ENCODE measurements at regions not wholly inside any gene's neighbourhood (a gene's known extent, or its start where the extent isn't known, plus 50 kb on each side); places are given as distances from the start of the nearest gene placed in this dataset.

GRCh38 chr5:5751498-5751897 lies 329.0 kb downstream of the ICE1 start:
- TF ChIP-seq, protein P1, sequence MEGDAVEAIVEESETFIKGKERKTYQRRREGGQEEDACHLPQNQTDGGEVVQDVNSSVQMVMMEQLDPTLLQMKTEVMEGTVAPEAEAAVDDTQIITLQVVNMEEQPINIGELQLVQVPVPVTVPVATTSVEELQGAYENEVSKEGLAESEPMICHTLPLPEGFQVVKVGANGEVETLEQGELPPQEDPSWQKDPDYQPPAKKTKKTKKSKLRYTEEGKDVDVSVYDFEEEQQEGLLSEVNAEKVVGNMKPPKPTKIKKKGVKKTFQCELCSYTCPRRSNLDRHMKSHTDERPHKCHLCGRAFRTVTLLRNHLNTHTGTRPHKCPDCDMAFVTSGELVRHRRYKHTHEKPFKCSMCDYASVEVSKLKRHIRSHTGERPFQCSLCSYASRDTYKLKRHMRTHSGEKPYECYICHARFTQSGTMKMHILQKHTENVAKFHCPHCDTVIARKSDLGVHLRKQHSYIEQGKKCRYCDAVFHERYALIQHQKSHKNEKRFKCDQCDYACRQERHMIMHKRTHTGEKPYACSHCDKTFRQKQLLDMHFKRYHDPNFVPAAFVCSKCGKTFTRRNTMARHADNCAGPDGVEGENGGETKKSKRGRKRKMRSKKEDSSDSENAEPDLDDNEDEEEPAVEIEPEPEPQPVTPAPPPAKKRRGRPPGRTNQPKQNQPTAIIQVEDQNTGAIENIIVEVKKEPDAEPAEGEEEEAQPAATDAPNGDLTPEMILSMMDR (conservative IDR thresholded peaks at IDR 0.05 in 1 of 2, IDR thresholded peaks at IDR 0.05 in 1 of 2; ENCODE audit: low read depth in 1 of 2, low read length in 2 of 2): no peak
- no peak for TF ChIP-seq EZH2 (IDR thresholded peaks at IDR 0.05; ENCODE audit: low read length, missing control alignments)

Measured in fibroblast of lung (primary cell).